Liver (tissue), 7 donors: ENCODE measurements at regions not wholly inside any gene's neighbourhood (a gene's known extent, or its start where the extent isn't known, plus 50 kb on each side); places are given as distances from the start of the nearest gene placed in this dataset.

Experiments used
- DNase-seq: peaks from one replicate; pipeline ENCODE4 v3.0.0-alpha.2; 2017; ENCODE audit warnings: low spot score
- H3K27ac ChIP-seq, 2 donors: one replicate each; pipeline ENCODE4 v1.7.0; 2013; ENCODE audit warnings: inconsistent platforms in 2 of 2, low read length in 2 of 2, control low read depth in 1 of 2, low read depth in 1 of 2, mild to moderate bottlenecking in 1 of 2
- H3K27me3 ChIP-seq, 4 donors: one replicate each; pipeline versions ENCODE4 v1.6.1 to v1.7.0; 2013; ENCODE audit warnings: low read length in 3 of 4, inconsistent platforms in 1 of 4, mild to moderate bottlenecking in 1 of 4, moderate library complexity in 1 of 4; ENCODE audit not compliant: control insufficient read depth in 4 of 4, insufficient read depth in 4 of 4
- H3K36me3 ChIP-seq, 4 donors: one replicate each; pipeline versions ENCODE4 v1.6.1 to v1.7.0; 2013; ENCODE audit warnings: low read length in 3 of 4, mild to moderate bottlenecking in 3 of 4, low read depth in 1 of 4, moderate library complexity in 1 of 4; ENCODE audit not compliant: control insufficient read depth in 4 of 4, insufficient read depth in 3 of 4
- H3K4me1 ChIP-seq, 4 donors: one replicate each; pipeline versions ENCODE4 v1.6.1 to v1.7.0; 2013; ENCODE audit warnings: low read length in 3 of 4, mild to moderate bottlenecking in 3 of 4, moderate library complexity in 1 of 4; ENCODE audit not compliant: control insufficient read depth in 4 of 4, insufficient read depth in 4 of 4
- H3K4me3 ChIP-seq, 3 donors: one replicate each; pipeline versions ENCODE4 v1.6.1 to v1.7.0; 2013; ENCODE audit warnings: low read length in 3 of 3, control low read depth in 1 of 3, low read depth in 1 of 3, mild to moderate bottlenecking in 1 of 3
- H3K9ac ChIP-seq, 2 donors: one replicate each; pipeline ENCODE4 v1.7.0; 2013; ENCODE audit warnings: low read length in 2 of 2, mild to moderate bottlenecking in 2 of 2, moderate library complexity in 2 of 2, control low read depth in 1 of 2, low read depth in 1 of 2
- H3K9me3 ChIP-seq, 4 donors: one replicate each; pipeline versions ENCODE4 v1.6.1 to v1.7.0; 2013; ENCODE audit warnings: low read length in 3 of 4; ENCODE audit not compliant: control insufficient read depth in 4 of 4
- ATF3 ChIP-seq: IDR thresholded peaks from 2 replicates; pipeline ENCODE4 v1.6.1; 2016; ENCODE audit warnings: antibody characterized with exemption
- EGR1 ChIP-seq, 2 donors: IDR thresholded peaks; 2 replicates each; pipeline ENCODE4 v1.6.1; 2016 to 2018; ENCODE audit warnings: antibody characterized with exemption in 2 of 2, low read depth in 2 of 2
- FOXA1 ChIP-seq: IDR thresholded peaks from 2 replicates; pipeline ENCODE4 v1.6.1; 2016; ENCODE audit warnings: antibody characterized with exemption
- HNF4A ChIP-seq, 2 donors: conservative IDR thresholded peaks; 2 replicates each; pipeline ENCODE4 v1.6.1; 2016; ENCODE audit warnings: antibody characterized with exemption in 2 of 2, mild to moderate bottlenecking in 2 of 2
- JUND ChIP-seq, 2 donors: IDR thresholded peaks; 2 replicates each; pipeline ENCODE4 v1.6.1; 2016; ENCODE audit warnings: antibody characterized with exemption in 2 of 2
- NR2F2 ChIP-seq: IDR thresholded peaks from 2 replicates; pipeline ENCODE4 v1.6.1; 2016; ENCODE audit warnings: antibody characterized with exemption
- RAD21 ChIP-seq, 2 donors: IDR thresholded peaks; 2 replicates each; pipeline ENCODE4 v1.6.1; 2016; ENCODE audit warnings: antibody characterized with exemption in 2 of 2, mild to moderate bottlenecking in 2 of 2
- REST ChIP-seq: IDR thresholded peaks from 2 replicates; pipeline ENCODE4 v1.6.1; 2016; ENCODE audit warnings: antibody characterized with exemption, mild to moderate bottlenecking
- RXRA ChIP-seq, 2 donors: IDR thresholded peaks; 2 replicates each; pipeline ENCODE4 v1.6.1; 2017 to 2018; ENCODE audit warnings: antibody characterized with exemption in 2 of 2, mild to moderate bottlenecking in 1 of 2
- TAF1 ChIP-seq: conservative IDR thresholded peaks from 2 replicates; pipeline ENCODE4 v1.6.1; 2016; ENCODE audit warnings: antibody characterized with exemption, mild to moderate bottlenecking
- YY1 ChIP-seq: IDR thresholded peaks from 2 replicates; pipeline ENCODE4 v1.6.1; 2016; ENCODE audit warnings: antibody characterized with exemption, mild to moderate bottlenecking
- ZBTB33 ChIP-seq: IDR thresholded peaks from 2 replicates; pipeline ENCODE4 v1.6.1; 2016; ENCODE audit warnings: antibody characterized with exemption
- WGBS: extraction: QIAGEN DNeasy Blood & Tissue Kit; methylation state at CpG from one replicate; pipeline ENCODE4 v1.1.7; 2013; 5-methylcytosine and 5-hydroxymethylcytosine counted together
- donor health status: healthy.
- donor health status: healthy.
- donor health status: healthy.
- donor health status: healthy.

- TF ChIP-seq REST (no peak), JUND (IDR thresholded peaks at IDR 0.05) (no peak), EGR1 (IDR thresholded peaks at IDR 0.05; ENCODE audit: low read depth in 2 of 2) (no peak), YY1 (no peak), HNF4A (conservative IDR thresholded peaks at IDR 0.05) (no peak)
Measured at GRCh38 chr2:122680662-122681061, 925.2 kb downstream of the TSN start (continued).

GRCh38 chr2:122681626-122682025, 926.2 kb downstream of the TSN start:
- Histone ChIP-seq H3K36me3 (no peaks in the 10 kb centered on the region), H3K4me3 (no peak overlapping the region), H3K4me1 (peaks cover 0 to 2% (median 0%) of the 10 kb centered on the region in 4 donors), H3K27me3 (no peaks in the 10 kb centered on the region), H3K27ac (no peak overlapping the region), H3K9me3 (no peaks in the 10 kb centered on the region), H3K9ac (no peak overlapping the region)
- 78% methylated on average over 1 of the region's 1 CpG for WGBS
- no peak for DNase-seq
- TF ChIP-seq FOXA1 (no peak), ATF3 (no peak), RXRA (IDR thresholded peaks at IDR 0.05) (no peak), HNF4A (conservative IDR thresholded peaks at IDR 0.05) (no peak), REST (no peak), EGR1 (IDR thresholded peaks at IDR 0.05; ENCODE audit: low read depth in 2 of 2) (no peak), RAD21 (IDR thresholded peaks at IDR 0.05) (no peak), TAF1 (no peak), NR2F2 (no peak), JUND (IDR thresholded peaks at IDR 0.05) (no peak), ZBTB33 (no peak)
